ENCODE measurements at regions not wholly inside any gene's neighbourhood (a gene's known extent, or its start where the extent isn't known, plus 50 kb on each side); places are given as distances from the start of the nearest gene placed in this dataset.
"Not testable (repeated sequence)": the region's sequence is repeated elsewhere in the genome, so short reads cannot be mapped to it uniquely, and the experiment has no call there.

GRCh38 chr2:94758546-94758945 lies 112.7 kb upstream of the TEKT4 start:
- TF ChIP-seq CTCF (IDR thresholded peaks at IDR 0.05; ENCODE audit: control insufficient read depth, extremely low read depth, insufficient read depth), result no peak
- no peak overlapping the region for H3K4me3 ChIP-seq (ENCODE audit: low read depth, low read length)
- no peak for DNase-seq (ENCODE audit: low read depth)

- peak; percentile 50 for TF ChIP-seq CTCF (IDR thresholded peaks at IDR 0.05; ENCODE audit: control insufficient read depth, extremely low read depth, insufficient read depth)
- peak; percentile 23 for DNase-seq (ENCODE audit: low read depth)
- no peak overlapping the region for H3K4me3 ChIP-seq (ENCODE audit: low read depth, low read length)
These were observed 112.0 kb upstream of the TEKT4 start for GRCh38 chr2:94759211-94759610.

- TF ChIP-seq CTCF (IDR thresholded peaks at IDR 0.05; ENCODE audit: control insufficient read depth, extremely low read depth, insufficient read depth), result no peak
- DNase-seq (ENCODE audit: low read depth), result peak; percentile 2
- H3K4me3 ChIP-seq (ENCODE audit: low read depth, low read length), result no peak overlapping the region
These were observed 108.6 kb upstream of the TEKT4 start for GRCh38 chr2:94762600-94762999.

- no peak for TF ChIP-seq CTCF (IDR thresholded peaks at IDR 0.05; ENCODE audit: control insufficient read depth, extremely low read depth, insufficient read depth)
- no peak overlapping the region for H3K4me3 ChIP-seq (ENCODE audit: low read depth, low read length)
- DNase-seq (ENCODE audit: low read depth), result no peak
These were observed 107.9 kb upstream of the TEKT4 start for GRCh38 chr2:94763318-94763717.

- not testable (repeated sequence) for H3K4me3 ChIP-seq (ENCODE audit: low read depth, low read length); DNase-seq (ENCODE audit: low read depth)
These were observed 106.9 kb upstream of the TEKT4 start for GRCh38 chr2:94764331-94764730.

- TF ChIP-seq CTCF (IDR thresholded peaks at IDR 0.05; ENCODE audit: control insufficient read depth, extremely low read depth, insufficient read depth), result no peak
- no peak for DNase-seq (ENCODE audit: low read depth)
- no peak overlapping the region for H3K4me3 ChIP-seq (ENCODE audit: low read depth, low read length)
These were observed 103.9 kb upstream of the TEKT4 start for GRCh38 chr2:94767336-94767735.

GRCh38 chr2:94769733-94770132 lies 101.5 kb upstream of the TEKT4 start:
- no peak for TF ChIP-seq CTCF (IDR thresholded peaks at IDR 0.05; ENCODE audit: control insufficient read depth, extremely low read depth, insufficient read depth)
- H3K4me3 ChIP-seq (ENCODE audit: low read depth, low read length), result no peak overlapping the region
- DNase-seq (ENCODE audit: low read depth), result no peak

GRCh38 chr2:94774851-94775250 lies 96.4 kb upstream of the TEKT4 start:
- TF ChIP-seq CTCF (IDR thresholded peaks at IDR 0.05; ENCODE audit: control insufficient read depth, extremely low read depth, insufficient read depth), result no peak
- no peak for DNase-seq (ENCODE audit: low read depth)
- H3K4me3 ChIP-seq (ENCODE audit: low read depth, low read length), result no peak overlapping the region
